Keratinocyte (primary cell): ENCODE measurements at regions not wholly inside any gene's neighbourhood (a gene's known extent, or its start where the extent isn't known, plus 50 kb on each side); places are given as distances from the start of the nearest gene placed in this dataset.
A peak's percentile ranks its signal among the peaks of the same experiment; 100 is the strongest.

Experiments used
- DNase-seq: peaks from one replicate; pipeline ENCODE4 v3.0.0-alpha.2; 2011; ENCODE audit warnings: low read depth, missing footprints, low spot score
- FAIRE-seq: peaks from 2 replicates; lab custom pipeline; 2011; peaks lifted over from hg19 to GRCh38; lab: Jason Lieb, UNC
- H2AFZ ChIP-seq: 2 replicates; pipeline ENCODE4 v1.6.0; 2012; ENCODE audit warnings: low read length, control low read depth, inconsistent platforms; ENCODE audit not compliant: control insufficient read depth
- H3K27ac ChIP-seq: 2 replicates; pipeline ENCODE4 v1.5.1; 2011; ENCODE audit warnings: low read length; ENCODE audit not compliant: control insufficient read depth, insufficient read depth
- H3K27me3 ChIP-seq: 3 replicates; pipeline ENCODE4 v1.6.0; 2011; ENCODE audit warnings: low read length; ENCODE audit not compliant: control insufficient read depth, insufficient read depth; ENCODE audit errors: extremely low read depth
- H3K36me3 ChIP-seq, 2 experiments: 2 replicates in 1 of 2; 3 replicates in 1 of 2; pipeline ENCODE4 v1.5.1; 2011; ENCODE audit warnings: low read length in 2 of 2, mild to moderate bottlenecking in 1 of 2; ENCODE audit not compliant: control insufficient read depth in 2 of 2, insufficient read depth in 2 of 2; ENCODE audit errors: extremely low read depth in 1 of 2
- H3K4me1 ChIP-seq: 3 replicates; pipeline ENCODE4 v1.5.1; 2011; ENCODE audit warnings: low read length; ENCODE audit not compliant: control insufficient read depth, insufficient read depth; ENCODE audit errors: extremely low read depth
- H3K4me2 ChIP-seq: 3 replicates; pipeline ENCODE4 v1.6.0; 2011; ENCODE audit warnings: low read depth, low read length; ENCODE audit not compliant: control insufficient read depth, insufficient read depth; ENCODE audit errors: extremely low read depth
- H3K4me3 ChIP-seq, 3 experiments: fragments of 200-600 bp in 1 of 3; sonication (generic) in 1 of 3; 2 replicates in 2 of 3; 3 replicates in 1 of 3; pipeline ENCODE4 v1.5.1; 2011 to 2016; ENCODE audit warnings: low read length in 3 of 3, mild to moderate bottlenecking in 3 of 3, control low read depth in 2 of 3, inconsistent platforms in 1 of 3, low read depth in 1 of 3, mixed read lengths in 1 of 3, mixed run types in 1 of 3, moderate library complexity in 1 of 3; ENCODE audit not compliant: control insufficient read depth in 2 of 3, insufficient read depth in 2 of 3; ENCODE audit errors: extremely low read depth in 1 of 3
- H3K79me2 ChIP-seq: 2 replicates; pipeline ENCODE4 v1.6.0; 2012; ENCODE audit warnings: low read length; ENCODE audit not compliant: control insufficient read depth, insufficient read depth
- H3K9ac ChIP-seq: 3 replicates; pipeline ENCODE4 v1.6.0; 2011; ENCODE audit warnings: low read length; ENCODE audit not compliant: control insufficient read depth, insufficient read depth; ENCODE audit errors: extremely low read depth
- H3K9me1 ChIP-seq: 3 replicates; pipeline ENCODE4 v1.6.0; 2011; ENCODE audit warnings: low read length; ENCODE audit not compliant: control insufficient read depth, insufficient read depth; ENCODE audit errors: extremely low read depth
- H3K9me3 ChIP-seq: 2 replicates; pipeline ENCODE4 v1.5.1; 2012; ENCODE audit warnings: low read depth, low read length; ENCODE audit not compliant: control insufficient read depth
- H4K20me1 ChIP-seq: 3 replicates; pipeline ENCODE4 v1.6.0; 2011; ENCODE audit warnings: low read length; ENCODE audit not compliant: control insufficient read depth, insufficient read depth; ENCODE audit errors: extremely low read depth
- EZH2 ChIP-seq: IDR thresholded peaks from one replicate; pipeline ENCODE4 v1.6.1; 2012; ENCODE audit warnings: inconsistent platforms, mild to moderate bottlenecking, low read length, moderate library complexity
- dilution Hi-C: fragments of 300-500 bp; cut with MboI; formaldehyde crosslinking; loops from one replicate; pipeline ENCODE4 v1.7.0; 2020; ENCODE audit warnings: low sequenced_read_pairs; ENCODE audit not compliant: extremely low pct_ligation_motif_present
- TF ChIP-seq, protein P1 (sequence below), 3 experiments: IDR thresholded peaks in 1 of 3; conservative IDR thresholded peaks in 1 of 3; optimal IDR thresholded peaks in 1 of 3; 2 replicates in 2 of 3; 3 replicates in 1 of 3; pipeline versions ENCODE3 to v1.5.1; 2011; ENCODE audit warnings: low read length in 3 of 3, mild to moderate bottlenecking in 3 of 3, moderate library complexity in 2 of 3, control low read depth in 1 of 3, inconsistent platforms in 1 of 3; ENCODE audit not compliant: insufficient read depth in 2 of 3; ENCODE audit errors: extremely low read depth in 1 of 3

DNA sequence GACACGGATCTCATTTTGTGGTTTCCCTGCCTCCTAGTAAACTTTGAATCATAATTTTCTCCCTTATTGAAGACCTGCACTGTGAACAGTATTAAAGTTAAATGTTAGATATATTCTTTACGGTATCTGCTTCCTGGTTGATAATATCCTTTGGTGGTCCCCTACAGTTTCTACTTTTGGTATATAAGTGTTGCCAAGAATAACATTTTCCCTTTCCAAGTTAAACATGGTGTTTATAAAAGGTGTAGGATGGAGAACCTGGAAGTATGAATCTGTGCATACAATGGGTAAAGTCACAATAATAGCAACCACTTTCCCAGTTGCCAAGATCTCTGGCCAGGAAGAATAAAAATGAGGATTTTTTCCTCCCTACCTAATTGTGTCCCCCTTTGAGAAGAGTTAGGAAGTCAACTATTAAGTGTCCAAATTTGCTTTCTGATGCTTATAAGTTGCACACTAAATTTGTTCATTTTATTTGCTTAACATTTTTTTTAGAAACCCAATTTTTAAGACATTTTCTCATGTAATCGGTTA lies 201.0 kb upstream of the STK17B start:
- H3K27ac ChIP-seq, result no peak overlapping the region
- no peaks in the 10 kb centered on the region for H3K9me1 ChIP-seq
- no peak overlapping the region for H3K9ac ChIP-seq
- DNase-seq, result no peak
- dilution Hi-C loops, result no loop called here
- peak; percentile 17 for FAIRE-seq
- H3K27me3 ChIP-seq, result no peaks in the 10 kb centered on the region
- TF ChIP-seq EZH2, result no peak
- TF ChIP-seq, protein P1, sequence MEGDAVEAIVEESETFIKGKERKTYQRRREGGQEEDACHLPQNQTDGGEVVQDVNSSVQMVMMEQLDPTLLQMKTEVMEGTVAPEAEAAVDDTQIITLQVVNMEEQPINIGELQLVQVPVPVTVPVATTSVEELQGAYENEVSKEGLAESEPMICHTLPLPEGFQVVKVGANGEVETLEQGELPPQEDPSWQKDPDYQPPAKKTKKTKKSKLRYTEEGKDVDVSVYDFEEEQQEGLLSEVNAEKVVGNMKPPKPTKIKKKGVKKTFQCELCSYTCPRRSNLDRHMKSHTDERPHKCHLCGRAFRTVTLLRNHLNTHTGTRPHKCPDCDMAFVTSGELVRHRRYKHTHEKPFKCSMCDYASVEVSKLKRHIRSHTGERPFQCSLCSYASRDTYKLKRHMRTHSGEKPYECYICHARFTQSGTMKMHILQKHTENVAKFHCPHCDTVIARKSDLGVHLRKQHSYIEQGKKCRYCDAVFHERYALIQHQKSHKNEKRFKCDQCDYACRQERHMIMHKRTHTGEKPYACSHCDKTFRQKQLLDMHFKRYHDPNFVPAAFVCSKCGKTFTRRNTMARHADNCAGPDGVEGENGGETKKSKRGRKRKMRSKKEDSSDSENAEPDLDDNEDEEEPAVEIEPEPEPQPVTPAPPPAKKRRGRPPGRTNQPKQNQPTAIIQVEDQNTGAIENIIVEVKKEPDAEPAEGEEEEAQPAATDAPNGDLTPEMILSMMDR (optimal IDR thresholded peaks at IDR 0.05 in 1 of 3, IDR thresholded peaks at IDR 0.05 in 1 of 3, conservative IDR thresholded peaks at IDR 0.05 in 1 of 3; ENCODE audit: extremely low read depth in 1 of 3, insufficient read depth in 2 of 3, low read length in 3 of 3), result no peak
- H2AFZ ChIP-seq, result no peak overlapping the region
- H3K4me1 ChIP-seq, result peaks cover 11% of the 10 kb centered on the region
- no peak overlapping the region for H3K4me3 ChIP-seq
- H4K20me1 ChIP-seq, result no peaks in the 10 kb centered on the region
- no peak overlapping the region for H3K4me2 ChIP-seq
- no peaks in the 10 kb centered on the region for H3K9me3 ChIP-seq
- no peaks in the 10 kb centered on the region for H3K36me3 ChIP-seq
- no peaks in the 10 kb centered on the region for H3K79me2 ChIP-seq

DNA sequence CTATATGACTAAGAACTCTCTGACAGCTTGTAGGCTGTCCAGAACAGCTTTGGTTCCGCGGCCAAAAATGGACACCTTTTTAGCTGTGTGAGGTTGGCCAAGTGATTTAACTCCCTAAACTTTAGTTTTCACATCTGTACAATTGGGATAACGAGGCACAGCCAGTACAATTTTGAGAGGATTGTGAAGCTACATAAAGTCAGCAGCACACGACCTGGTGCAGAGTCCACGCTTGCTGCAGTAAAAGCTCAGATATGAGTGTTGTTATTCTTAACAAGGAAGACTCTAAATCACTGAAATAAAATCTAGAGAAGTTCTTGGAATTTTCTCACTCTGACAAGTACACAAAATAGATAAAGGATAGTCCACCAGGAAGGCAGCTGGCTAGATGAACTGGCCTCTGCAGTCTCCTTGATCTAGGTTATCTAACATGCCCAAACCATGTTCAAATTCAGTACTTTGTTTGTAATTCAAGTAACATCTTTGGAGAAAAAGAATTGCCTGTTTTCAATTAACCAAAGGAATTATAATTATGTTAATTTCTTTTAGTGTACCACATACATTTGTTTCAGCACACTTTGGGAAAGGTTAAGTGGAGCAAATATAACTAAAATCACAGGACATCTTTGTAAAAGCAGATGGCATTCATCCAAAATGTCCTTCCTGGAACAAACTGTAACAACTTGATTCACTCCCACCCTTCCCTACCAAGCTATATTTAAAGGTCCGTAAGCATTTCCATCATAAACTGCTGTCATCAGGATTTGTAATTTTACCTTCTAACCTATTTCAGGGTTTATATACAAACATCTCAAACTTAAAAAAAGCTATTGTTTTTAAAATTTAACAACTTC lies 201.7 kb upstream of the STK17B start:
- Histone ChIP-seq H3K4me3 (no peak overlapping the region), H3K9me3 (no peaks in the 10 kb centered on the region), H3K9ac (no peak overlapping the region), H4K20me1 (no peaks in the 10 kb centered on the region), H2AFZ (no peak overlapping the region), H3K79me2 (no peaks in the 10 kb centered on the region), H3K27ac (no peak overlapping the region), H3K36me3 (no peaks in the 10 kb centered on the region), H3K9me1 (no peaks in the 10 kb centered on the region), H3K4me1 (peaks cover 11% of the 10 kb centered on the region), H3K27me3 (no peaks in the 10 kb centered on the region), H3K4me2 (no peak overlapping the region)
- dilution Hi-C loops, result no loop called here
- no peak for FAIRE-seq
- no peak for TF ChIP-seq EZH2
- TF ChIP-seq, protein P1 (optimal IDR thresholded peaks at IDR 0.05 in 1 of 3, IDR thresholded peaks at IDR 0.05 in 1 of 3, conservative IDR thresholded peaks at IDR 0.05 in 1 of 3; ENCODE audit: extremely low read depth in 1 of 3, insufficient read depth in 2 of 3, low read length in 3 of 3), result no peak
- DNase-seq, result no peak
